Panc1 (cell line): ENCODE measurements at regions not wholly inside any gene's neighbourhood (a gene's known extent, or its start where the extent isn't known, plus 50 kb on each side); places are given as distances from the start of the nearest gene placed in this dataset.

ENCODE experiments used
- POLR2AphosphoS5 ChIP-seq: IDR thresholded peaks from 2 replicates; pipeline ENCODE4 v1.6.1; 2012; ENCODE audit warnings: mild to moderate bottlenecking, low read depth, low read length, moderate library complexity
- SIN3A ChIP-seq: IDR thresholded peaks from 2 replicates; pipeline ENCODE4 v1.6.1; 2012; ENCODE audit warnings: low read depth, mild to moderate bottlenecking, low read length, moderate library complexity, borderline replicate concordance; ENCODE audit not compliant: insufficient read depth
- TF ChIP-seq, protein P1 (sequence below): fragments of 450-650 bp; IDR thresholded peaks from 2 replicates; pipeline ENCODE4 v1.5.1; 2017; ENCODE audit warnings: mild to moderate bottlenecking

DNA sequence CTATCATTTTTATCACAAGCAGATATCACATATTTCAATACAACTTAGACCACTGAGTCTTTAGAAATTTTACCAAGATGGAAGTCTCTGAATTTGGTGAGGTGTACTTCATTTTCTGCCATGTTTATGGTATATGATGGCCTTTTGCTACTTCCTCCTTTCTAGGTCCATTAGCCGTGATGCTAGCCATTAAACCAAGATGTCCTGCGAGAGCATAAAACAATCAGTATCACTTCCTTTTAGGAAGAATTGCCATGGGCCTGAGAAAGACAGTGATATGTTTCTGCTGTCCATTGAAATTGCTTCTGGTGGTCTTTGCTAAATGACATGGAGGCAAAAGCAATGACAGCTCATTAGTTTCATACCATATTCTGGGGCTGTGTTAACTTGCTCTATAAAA, 1851.7 kb upstream of the IGFBP7 start:
- TF ChIP-seq, protein P1, sequence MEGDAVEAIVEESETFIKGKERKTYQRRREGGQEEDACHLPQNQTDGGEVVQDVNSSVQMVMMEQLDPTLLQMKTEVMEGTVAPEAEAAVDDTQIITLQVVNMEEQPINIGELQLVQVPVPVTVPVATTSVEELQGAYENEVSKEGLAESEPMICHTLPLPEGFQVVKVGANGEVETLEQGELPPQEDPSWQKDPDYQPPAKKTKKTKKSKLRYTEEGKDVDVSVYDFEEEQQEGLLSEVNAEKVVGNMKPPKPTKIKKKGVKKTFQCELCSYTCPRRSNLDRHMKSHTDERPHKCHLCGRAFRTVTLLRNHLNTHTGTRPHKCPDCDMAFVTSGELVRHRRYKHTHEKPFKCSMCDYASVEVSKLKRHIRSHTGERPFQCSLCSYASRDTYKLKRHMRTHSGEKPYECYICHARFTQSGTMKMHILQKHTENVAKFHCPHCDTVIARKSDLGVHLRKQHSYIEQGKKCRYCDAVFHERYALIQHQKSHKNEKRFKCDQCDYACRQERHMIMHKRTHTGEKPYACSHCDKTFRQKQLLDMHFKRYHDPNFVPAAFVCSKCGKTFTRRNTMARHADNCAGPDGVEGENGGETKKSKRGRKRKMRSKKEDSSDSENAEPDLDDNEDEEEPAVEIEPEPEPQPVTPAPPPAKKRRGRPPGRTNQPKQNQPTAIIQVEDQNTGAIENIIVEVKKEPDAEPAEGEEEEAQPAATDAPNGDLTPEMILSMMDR: no peak
- TF ChIP-seq POLR2AphosphoS5: no peak
- no peak for TF ChIP-seq SIN3A
